Liver (tissue), 8 donors: ENCODE measurements at regions not wholly inside any gene's neighbourhood (a gene's known extent, or its start where the extent isn't known, plus 50 kb on each side); places are given as distances from the start of the nearest gene placed in this dataset.

ENCODE experiments used
- DNase-seq: peaks from one replicate; pipeline ENCODE4 v3.0.0-alpha.2; 2017; ENCODE audit warnings: low spot score
- H3K27ac ChIP-seq, 2 donors: one replicate each; pipeline ENCODE4 v1.7.0; 2013; ENCODE audit warnings: inconsistent platforms in 2 of 2, low read length in 2 of 2, control low read depth in 1 of 2, low read depth in 1 of 2, mild to moderate bottlenecking in 1 of 2
- H3K27me3 ChIP-seq, 4 donors: one replicate each; pipeline versions ENCODE4 v1.6.1 to v1.7.0; 2013; ENCODE audit warnings: low read length in 3 of 4, inconsistent platforms in 1 of 4, mild to moderate bottlenecking in 1 of 4, moderate library complexity in 1 of 4; ENCODE audit not compliant: control insufficient read depth in 4 of 4, insufficient read depth in 4 of 4
- H3K36me3 ChIP-seq, 4 donors: one replicate each; pipeline versions ENCODE4 v1.6.1 to v1.7.0; 2013; ENCODE audit warnings: low read length in 3 of 4, mild to moderate bottlenecking in 3 of 4, low read depth in 1 of 4, moderate library complexity in 1 of 4; ENCODE audit not compliant: control insufficient read depth in 4 of 4, insufficient read depth in 3 of 4
- H3K4me1 ChIP-seq, 4 donors: one replicate each; pipeline versions ENCODE4 v1.6.1 to v1.7.0; 2013; ENCODE audit warnings: low read length in 3 of 4, mild to moderate bottlenecking in 3 of 4, moderate library complexity in 1 of 4; ENCODE audit not compliant: control insufficient read depth in 4 of 4, insufficient read depth in 4 of 4
- H3K4me3 ChIP-seq, 3 donors: one replicate each; pipeline versions ENCODE4 v1.6.1 to v1.7.0; 2013; ENCODE audit warnings: low read length in 3 of 3, control low read depth in 1 of 3, low read depth in 1 of 3, mild to moderate bottlenecking in 1 of 3
- H3K9ac ChIP-seq, 2 donors: one replicate each; pipeline ENCODE4 v1.7.0; 2013; ENCODE audit warnings: low read length in 2 of 2, mild to moderate bottlenecking in 2 of 2, moderate library complexity in 2 of 2, control low read depth in 1 of 2, low read depth in 1 of 2
- H3K9me3 ChIP-seq, 4 donors: one replicate each; pipeline versions ENCODE4 v1.6.1 to v1.7.0; 2013; ENCODE audit warnings: low read length in 3 of 4; ENCODE audit not compliant: control insufficient read depth in 4 of 4
- CTCF ChIP-seq: fragments of 150-350 bp; IDR thresholded peaks from 2 replicates; pipeline ENCODE4 v1.5.1; 2017; ENCODE audit warnings: improper control_type of control experiment, low read depth, low read length; ENCODE audit not compliant: missing input control
- EGR1 ChIP-seq, 2 donors: IDR thresholded peaks; 2 replicates each; pipeline ENCODE4 v1.6.1; 2016 to 2018; ENCODE audit warnings: antibody characterized with exemption in 2 of 2, low read depth in 2 of 2
- FOXA1 ChIP-seq: IDR thresholded peaks from 2 replicates; pipeline ENCODE4 v1.6.1; 2016; ENCODE audit warnings: antibody characterized with exemption
- FOXA2 ChIP-seq: IDR thresholded peaks from 2 replicates; pipeline ENCODE4 v1.6.1; 2016; ENCODE audit warnings: antibody characterized with exemption
- GABPA ChIP-seq, 2 donors: IDR thresholded peaks in 1 of 2; conservative IDR thresholded peaks in 1 of 2; 2 replicates each; pipeline ENCODE4 v1.6.1; 2016; ENCODE audit warnings: antibody characterized with exemption in 2 of 2, mild to moderate bottlenecking in 1 of 2, moderate library complexity in 1 of 2
- HNF4A ChIP-seq, 2 donors: conservative IDR thresholded peaks; 2 replicates each; pipeline ENCODE4 v1.6.1; 2016; ENCODE audit warnings: antibody characterized with exemption in 2 of 2, mild to moderate bottlenecking in 2 of 2
- HNF4G ChIP-seq: IDR thresholded peaks from 2 replicates; pipeline ENCODE4 v1.6.1; 2016; ENCODE audit warnings: antibody characterized with exemption
- JUND ChIP-seq, 2 donors: IDR thresholded peaks; 2 replicates each; pipeline ENCODE4 v1.6.1; 2016; ENCODE audit warnings: antibody characterized with exemption in 2 of 2
- MAX ChIP-seq: IDR thresholded peaks from 2 replicates; pipeline ENCODE4 v1.6.1; 2016; ENCODE audit warnings: antibody characterized with exemption
- NR2F2 ChIP-seq: IDR thresholded peaks from 2 replicates; pipeline ENCODE4 v1.6.1; 2016; ENCODE audit warnings: antibody characterized with exemption
- RAD21 ChIP-seq, 2 donors: IDR thresholded peaks; 2 replicates each; pipeline ENCODE4 v1.6.1; 2016; ENCODE audit warnings: antibody characterized with exemption in 2 of 2, mild to moderate bottlenecking in 2 of 2
- REST ChIP-seq: IDR thresholded peaks from 2 replicates; pipeline ENCODE4 v1.6.1; 2016; ENCODE audit warnings: antibody characterized with exemption, mild to moderate bottlenecking
- RXRA ChIP-seq, 2 donors: IDR thresholded peaks; 2 replicates each; pipeline ENCODE4 v1.6.1; 2017 to 2018; ENCODE audit warnings: antibody characterized with exemption in 2 of 2, mild to moderate bottlenecking in 1 of 2
- SP1 ChIP-seq: IDR thresholded peaks from 2 replicates; pipeline ENCODE4 v1.6.1; 2018; ENCODE audit warnings: antibody characterized with exemption, mild to moderate bottlenecking
- TAF1 ChIP-seq: conservative IDR thresholded peaks from 2 replicates; pipeline ENCODE4 v1.6.1; 2016; ENCODE audit warnings: antibody characterized with exemption, mild to moderate bottlenecking
- YY1 ChIP-seq: IDR thresholded peaks from 2 replicates; pipeline ENCODE4 v1.6.1; 2016; ENCODE audit warnings: antibody characterized with exemption, mild to moderate bottlenecking
- ZBTB33 ChIP-seq: IDR thresholded peaks from 2 replicates; pipeline ENCODE4 v1.6.1; 2016; ENCODE audit warnings: antibody characterized with exemption
- WGBS: extraction: QIAGEN DNeasy Blood & Tissue Kit; methylation state at CpG from one replicate; pipeline ENCODE4 v1.1.7; 2013; 5-methylcytosine and 5-hydroxymethylcytosine counted together
- TF ChIP-seq, protein P1 (sequence below): IDR thresholded peaks from 2 replicates; pipeline ENCODE4 v1.6.1; 2016; ENCODE audit warnings: antibody characterized with exemption
- donor health status: healthy.
- donor health status: healthy.
- donor health status: healthy.
- donor health status: healthy.
- donor health status: healthy.

GRCh38 chr5:6198531-6198930, 179.8 kb downstream of the MED10 start (continued):
- no peak for TF ChIP-seq ZBTB33
- no peak for TF ChIP-seq TAF1
- TF ChIP-seq GABPA (IDR thresholded peaks at IDR 0.05 in 1 of 2, conservative IDR thresholded peaks at IDR 0.05 in 1 of 2): no peak
- no peak for TF ChIP-seq SP1
- TF ChIP-seq HNF4A (conservative IDR thresholded peaks at IDR 0.05): no peak
- TF ChIP-seq JUND (IDR thresholded peaks at IDR 0.05): no peak
- TF ChIP-seq RAD21 (IDR thresholded peaks at IDR 0.05): no peak
- no peak for TF ChIP-seq EGR1 (IDR thresholded peaks at IDR 0.05; ENCODE audit: low read depth in 2 of 2)
- no peak for TF ChIP-seq NR2F2

DNA sequence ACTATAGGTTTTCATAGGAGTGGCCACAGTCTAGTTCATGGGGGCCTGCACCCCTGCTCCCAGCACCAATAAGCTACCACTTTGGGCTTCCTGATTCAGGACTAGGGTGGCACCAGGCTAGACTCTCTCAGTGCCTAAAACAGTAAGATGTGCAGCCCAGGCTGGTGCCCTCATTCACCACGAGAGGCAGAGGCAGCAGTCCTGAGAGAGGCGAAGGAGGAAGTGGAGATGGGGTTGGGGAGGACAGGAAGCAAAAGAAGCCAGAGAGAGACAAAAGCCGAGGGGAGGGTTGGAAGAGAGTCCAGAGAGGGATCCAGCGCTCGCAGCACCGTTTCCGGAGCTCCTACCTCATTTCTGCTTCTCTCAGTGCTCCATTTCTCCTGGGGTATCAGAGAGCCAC, 180.9 kb downstream of the MED10 start:
- Histone ChIP-seq H3K9me3 (no peaks in the 10 kb centered on the region), H3K27me3 (no peaks in the 10 kb centered on the region), H3K4me3 (no peak overlapping the region), H3K36me3 (no peaks in the 10 kb centered on the region), H3K27ac (no peak overlapping the region), H3K9ac (no peak overlapping the region), H3K4me1 (no peaks in the 10 kb centered on the region)
- TF ChIP-seq GABPA (IDR thresholded peaks at IDR 0.05 in 1 of 2, conservative IDR thresholded peaks at IDR 0.05 in 1 of 2) (no peak), SP1 (no peak), RAD21 (IDR thresholded peaks at IDR 0.05) (no peak), REST (no peak), EGR1 (IDR thresholded peaks at IDR 0.05; ENCODE audit: low read depth in 2 of 2) (no peak), FOXA2 (no peak), CTCF (no peak), HNF4G (no peak), RXRA (IDR thresholded peaks at IDR 0.05) (no peak), YY1 (no peak), FOXA1 (no peak), MAX (no peak), NR2F2 (no peak)
- TF ChIP-seq, protein P1, sequence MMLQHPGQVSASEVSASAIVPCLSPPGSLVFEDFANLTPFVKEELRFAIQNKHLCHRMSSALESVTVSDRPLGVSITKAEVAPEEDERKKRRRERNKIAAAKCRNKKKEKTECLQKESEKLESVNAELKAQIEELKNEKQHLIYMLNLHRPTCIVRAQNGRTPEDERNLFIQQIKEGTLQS: no peak
- DNase-seq: no peak
- WGBS: 79% methylated on average over 7 of the region's 7 CpGs
